Liver (tissue), 3 donors: ENCODE measurements at regions not wholly inside any gene's neighbourhood (a gene's known extent, or its start where the extent isn't known, plus 50 kb on each side); places are given as distances from the start of the nearest gene placed in this dataset.

ENCODE experiments used
- GABPA ChIP-seq, 2 donors: IDR thresholded peaks in 1 of 2; conservative IDR thresholded peaks in 1 of 2; 2 replicates each; pipeline ENCODE4 v1.6.1; 2016; ENCODE audit warnings: antibody characterized with exemption in 2 of 2, mild to moderate bottlenecking in 1 of 2, moderate library complexity in 1 of 2
- JUND ChIP-seq, 2 donors: IDR thresholded peaks; 2 replicates each; pipeline ENCODE4 v1.6.1; 2016; ENCODE audit warnings: antibody characterized with exemption in 2 of 2
- RXRA ChIP-seq, 2 donors: IDR thresholded peaks; 2 replicates each; pipeline ENCODE4 v1.6.1; 2017 to 2018; ENCODE audit warnings: antibody characterized with exemption in 2 of 2, mild to moderate bottlenecking in 1 of 2
- SP1 ChIP-seq: IDR thresholded peaks from 2 replicates; pipeline ENCODE4 v1.6.1; 2018; ENCODE audit warnings: antibody characterized with exemption, mild to moderate bottlenecking
- TAF1 ChIP-seq: conservative IDR thresholded peaks from 2 replicates; pipeline ENCODE4 v1.6.1; 2016; ENCODE audit warnings: antibody characterized with exemption, mild to moderate bottlenecking
- YY1 ChIP-seq: IDR thresholded peaks from 2 replicates; pipeline ENCODE4 v1.6.1; 2016; ENCODE audit warnings: antibody characterized with exemption, mild to moderate bottlenecking
- TF ChIP-seq, protein P1 (sequence below): fragments of 150-350 bp; IDR thresholded peaks from 2 replicates; pipeline ENCODE4 v1.5.1; 2017; ENCODE audit warnings: improper control_type of control experiment, low read depth, low read length; ENCODE audit not compliant: missing input control
- TF ChIP-seq, protein P2 (sequence below): IDR thresholded peaks from 2 replicates; pipeline ENCODE4 v1.6.1; 2016; ENCODE audit warnings: antibody characterized with exemption
- TF ChIP-seq, protein P3 (sequence below): IDR thresholded peaks from 2 replicates; pipeline ENCODE4 v1.6.1; 2016; ENCODE audit warnings: antibody characterized with exemption, mild to moderate bottlenecking
- donor health status: healthy.
- donor health status: healthy.

DNA sequence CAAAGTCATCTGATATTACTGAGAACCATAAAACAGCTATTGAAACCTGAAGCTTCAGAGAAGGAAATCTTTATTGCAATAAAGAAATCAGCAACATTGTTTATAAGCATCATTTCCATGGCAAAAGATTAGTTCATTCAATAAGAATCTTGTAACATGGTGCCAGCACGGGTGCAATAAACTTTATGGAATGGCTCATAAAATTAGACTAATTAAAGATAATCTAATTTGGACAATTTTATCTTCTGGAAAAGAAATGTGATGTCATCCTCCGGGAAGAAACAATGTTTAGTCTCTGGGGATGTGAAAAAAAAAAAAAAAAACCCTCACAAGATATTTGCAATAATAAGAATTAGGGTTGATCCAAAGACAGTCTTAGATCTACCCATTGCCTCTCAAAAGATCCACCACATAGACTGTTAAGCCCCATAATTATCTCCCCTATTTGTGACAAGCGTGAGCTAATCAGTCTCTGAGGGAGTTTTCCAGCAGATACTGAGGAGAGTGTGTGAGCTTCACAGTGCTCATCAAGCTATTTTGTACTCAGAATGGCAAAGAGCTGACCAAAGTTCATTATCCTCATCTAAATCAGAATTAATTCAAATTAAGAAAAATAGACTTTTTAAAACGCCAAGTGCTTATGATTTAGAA lies 297.0 kb upstream of the EDNRB start:
- TF ChIP-seq, protein P1, sequence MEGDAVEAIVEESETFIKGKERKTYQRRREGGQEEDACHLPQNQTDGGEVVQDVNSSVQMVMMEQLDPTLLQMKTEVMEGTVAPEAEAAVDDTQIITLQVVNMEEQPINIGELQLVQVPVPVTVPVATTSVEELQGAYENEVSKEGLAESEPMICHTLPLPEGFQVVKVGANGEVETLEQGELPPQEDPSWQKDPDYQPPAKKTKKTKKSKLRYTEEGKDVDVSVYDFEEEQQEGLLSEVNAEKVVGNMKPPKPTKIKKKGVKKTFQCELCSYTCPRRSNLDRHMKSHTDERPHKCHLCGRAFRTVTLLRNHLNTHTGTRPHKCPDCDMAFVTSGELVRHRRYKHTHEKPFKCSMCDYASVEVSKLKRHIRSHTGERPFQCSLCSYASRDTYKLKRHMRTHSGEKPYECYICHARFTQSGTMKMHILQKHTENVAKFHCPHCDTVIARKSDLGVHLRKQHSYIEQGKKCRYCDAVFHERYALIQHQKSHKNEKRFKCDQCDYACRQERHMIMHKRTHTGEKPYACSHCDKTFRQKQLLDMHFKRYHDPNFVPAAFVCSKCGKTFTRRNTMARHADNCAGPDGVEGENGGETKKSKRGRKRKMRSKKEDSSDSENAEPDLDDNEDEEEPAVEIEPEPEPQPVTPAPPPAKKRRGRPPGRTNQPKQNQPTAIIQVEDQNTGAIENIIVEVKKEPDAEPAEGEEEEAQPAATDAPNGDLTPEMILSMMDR, result no peak
- TF ChIP-seq YY1 (no peak), TAF1 (no peak), SP1 (no peak), JUND (IDR thresholded peaks at IDR 0.05) (no peak), RXRA (IDR thresholded peaks at IDR 0.05) (no peak), GABPA (IDR thresholded peaks at IDR 0.05 in 1 of 2, conservative IDR thresholded peaks at IDR 0.05 in 1 of 2) (no peak)
- TF ChIP-seq, protein P2, sequence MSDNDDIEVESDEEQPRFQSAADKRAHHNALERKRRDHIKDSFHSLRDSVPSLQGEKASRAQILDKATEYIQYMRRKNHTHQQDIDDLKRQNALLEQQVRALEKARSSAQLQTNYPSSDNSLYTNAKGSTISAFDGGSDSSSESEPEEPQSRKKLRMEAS, result no peak
- TF ChIP-seq, protein P3, sequence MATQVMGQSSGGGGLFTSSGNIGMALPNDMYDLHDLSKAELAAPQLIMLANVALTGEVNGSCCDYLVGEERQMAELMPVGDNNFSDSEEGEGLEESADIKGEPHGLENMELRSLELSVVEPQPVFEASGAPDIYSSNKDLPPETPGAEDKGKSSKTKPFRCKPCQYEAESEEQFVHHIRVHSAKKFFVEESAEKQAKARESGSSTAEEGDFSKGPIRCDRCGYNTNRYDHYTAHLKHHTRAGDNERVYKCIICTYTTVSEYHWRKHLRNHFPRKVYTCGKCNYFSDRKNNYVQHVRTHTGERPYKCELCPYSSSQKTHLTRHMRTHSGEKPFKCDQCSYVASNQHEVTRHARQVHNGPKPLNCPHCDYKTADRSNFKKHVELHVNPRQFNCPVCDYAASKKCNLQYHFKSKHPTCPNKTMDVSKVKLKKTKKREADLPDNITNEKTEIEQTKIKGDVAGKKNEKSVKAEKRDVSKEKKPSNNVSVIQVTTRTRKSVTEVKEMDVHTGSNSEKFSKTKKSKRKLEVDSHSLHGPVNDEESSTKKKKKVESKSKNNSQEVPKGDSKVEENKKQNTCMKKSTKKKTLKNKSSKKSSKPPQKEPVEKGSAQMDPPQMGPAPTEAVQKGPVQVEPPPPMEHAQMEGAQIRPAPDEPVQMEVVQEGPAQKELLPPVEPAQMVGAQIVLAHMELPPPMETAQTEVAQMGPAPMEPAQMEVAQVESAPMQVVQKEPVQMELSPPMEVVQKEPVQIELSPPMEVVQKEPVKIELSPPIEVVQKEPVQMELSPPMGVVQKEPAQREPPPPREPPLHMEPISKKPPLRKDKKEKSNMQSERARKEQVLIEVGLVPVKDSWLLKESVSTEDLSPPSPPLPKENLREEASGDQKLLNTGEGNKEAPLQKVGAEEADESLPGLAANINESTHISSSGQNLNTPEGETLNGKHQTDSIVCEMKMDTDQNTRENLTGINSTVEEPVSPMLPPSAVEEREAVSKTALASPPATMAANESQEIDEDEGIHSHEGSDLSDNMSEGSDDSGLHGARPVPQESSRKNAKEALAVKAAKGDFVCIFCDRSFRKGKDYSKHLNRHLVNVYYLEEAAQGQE, result no peak
